HG03064 (cell line): ENCODE measurements at regions not wholly inside any gene's neighbourhood (a gene's known extent, or its start where the extent isn't known, plus 50 kb on each side); places are given as distances from the start of the nearest gene placed in this dataset.

Source experiments
- ATAC-seq: cut with Tn5 transposase; IDR thresholded peaks from one replicate; pipeline ENCODE4 v1.9.1; 2021; ENCODE audit warnings: low read depth; ENCODE audit not compliant: unreplicated experiment

- no peak for ATAC-seq
These were observed 226.0 kb downstream of the DIPK2A start for GRCh38 chr3:144197582-144197981.

DNA sequence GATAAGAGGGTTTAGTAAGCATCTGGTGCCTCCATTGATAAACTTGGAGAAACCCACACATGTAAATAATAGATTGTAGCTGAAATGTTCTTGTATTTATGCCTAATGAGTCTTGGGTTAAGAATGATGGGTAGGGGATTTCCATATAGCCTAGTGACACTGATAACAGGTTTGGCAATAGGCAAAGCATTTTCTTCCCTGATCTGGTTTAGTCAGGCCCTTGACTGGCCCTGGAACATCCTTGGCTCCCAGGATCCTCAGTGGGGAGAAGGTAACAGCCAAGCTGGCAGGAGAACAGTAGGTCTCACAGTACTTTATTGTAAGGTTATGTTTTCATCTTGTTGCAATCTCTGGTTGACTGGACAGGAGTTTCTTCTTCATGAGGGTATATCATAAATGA is 228.4 kb downstream of the DIPK2A start:
- no peak for ATAC-seq

DNA sequence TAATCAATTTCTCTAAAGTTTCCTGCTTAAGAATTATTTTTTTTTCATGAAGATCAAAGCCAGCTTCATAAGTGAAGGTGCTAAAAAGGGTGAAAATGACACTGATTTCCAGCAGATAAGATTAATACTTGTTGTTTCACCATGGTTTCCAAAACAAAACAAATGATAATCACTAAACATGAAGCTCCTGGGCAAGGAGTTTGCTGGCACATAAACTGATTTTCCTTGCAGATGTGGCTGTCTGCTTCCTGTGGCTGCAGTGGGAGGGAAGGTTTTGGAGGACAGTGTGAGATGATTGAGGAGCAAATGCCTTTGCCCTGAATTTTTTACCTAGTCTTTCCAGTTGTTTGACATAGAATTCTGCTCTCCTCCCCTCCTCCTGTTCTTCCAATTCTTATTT is 228.8 kb downstream of the DIPK2A start:
- no peak for ATAC-seq

- ATAC-seq: no peak
These were observed 250.1 kb downstream of the DIPK2A start for GRCh38 chr3:144221761-144222160.

DNA sequence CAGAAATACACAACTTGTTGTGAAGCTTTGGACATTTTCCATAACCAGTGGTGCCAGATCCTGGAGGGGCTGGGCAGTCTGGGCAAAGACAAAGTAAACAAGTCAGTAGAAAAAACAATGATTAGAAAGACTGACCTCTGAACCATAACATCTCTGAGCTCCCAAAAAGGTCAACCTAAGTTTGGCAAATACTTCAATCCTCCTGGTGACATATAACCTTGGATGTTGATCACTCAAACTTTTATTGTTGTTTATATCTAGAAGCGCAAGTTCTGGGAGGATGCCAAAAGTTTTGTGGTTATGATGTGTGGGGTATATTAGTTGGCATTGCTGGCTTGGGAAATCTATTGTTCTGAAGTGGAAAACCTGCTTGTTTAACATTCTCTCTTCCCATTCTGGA is 257.7 kb downstream of the DIPK2A start:
- ATAC-seq: no peak

- ATAC-seq: no peak
These were observed 258.3 kb downstream of the DIPK2A start for GRCh38 chr3:144229953-144230352.

DNA sequence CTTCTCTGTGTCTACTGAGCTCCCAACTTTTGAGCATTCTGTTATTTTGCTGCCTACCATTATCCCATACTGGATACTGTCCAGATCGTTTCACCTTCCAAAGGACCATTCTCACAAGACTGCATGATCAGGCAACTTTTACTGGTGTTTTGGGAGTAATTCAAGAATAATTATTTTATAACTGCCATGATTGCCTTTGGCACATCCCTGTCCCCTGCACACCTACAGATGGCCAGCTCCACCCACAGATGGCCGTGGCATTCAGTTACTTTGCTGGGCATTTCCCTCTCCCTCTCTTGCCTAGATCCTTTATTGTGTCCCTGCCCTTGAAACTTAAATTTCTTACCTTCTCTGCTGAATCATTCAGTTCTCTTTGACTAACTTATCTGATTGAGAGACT is 263.9 kb downstream of the DIPK2A start:
- no peak for ATAC-seq

- ATAC-seq: no peak
These were observed 265.7 kb downstream of the DIPK2A start for GRCh38 chr3:144237351-144237750.

DNA sequence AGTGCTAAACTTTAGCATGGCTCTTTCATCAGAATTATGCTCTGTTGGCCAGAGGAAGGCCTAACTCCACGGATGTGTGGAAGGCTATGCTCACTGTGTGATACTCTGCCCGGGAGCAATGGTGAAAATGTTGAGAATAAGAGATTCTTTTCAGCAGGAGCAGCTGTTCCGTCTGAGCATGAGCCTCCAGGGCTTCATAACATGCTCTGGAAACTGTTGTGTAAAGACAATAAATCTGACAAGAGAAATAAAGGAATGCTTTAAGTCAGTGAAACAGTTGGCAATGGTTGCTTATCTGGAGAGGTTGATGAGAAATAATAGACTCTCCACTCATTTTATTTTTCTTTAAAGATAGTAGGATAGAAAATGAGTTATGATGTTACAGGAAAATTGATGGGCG is 269.8 kb downstream of the DIPK2A start:
- ATAC-seq: no peak

DNA sequence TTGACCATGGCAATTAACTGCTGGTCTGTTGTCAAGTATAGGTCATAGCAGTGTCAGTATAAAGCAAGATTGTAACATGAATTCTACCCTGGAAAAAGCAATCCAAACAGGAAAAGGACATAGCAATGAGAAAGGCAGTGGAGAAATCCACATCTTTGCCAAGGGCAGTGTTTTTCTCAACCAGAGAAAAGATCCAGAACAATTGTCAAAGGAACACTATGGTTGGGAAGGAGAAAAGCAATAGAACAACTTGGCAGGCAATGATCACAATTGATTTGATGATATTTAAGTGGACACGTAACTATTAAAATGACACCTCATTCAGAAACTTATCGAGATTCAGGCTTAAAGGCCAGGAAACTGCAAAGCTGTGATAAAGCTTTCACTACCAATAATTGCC is 271.1 kb downstream of the DIPK2A start:
- ATAC-seq: no peak

GRCh38 chr3:144244662-144245061 is 273.0 kb downstream of the DIPK2A start:
- ATAC-seq: no peak

GRCh38 chr3:144252896-144253295 is 281.3 kb downstream of the DIPK2A start:
- ATAC-seq: no peak

GRCh38 chr3:144257381-144257780 is 285.8 kb downstream of the DIPK2A start:
- no peak for ATAC-seq

DNA sequence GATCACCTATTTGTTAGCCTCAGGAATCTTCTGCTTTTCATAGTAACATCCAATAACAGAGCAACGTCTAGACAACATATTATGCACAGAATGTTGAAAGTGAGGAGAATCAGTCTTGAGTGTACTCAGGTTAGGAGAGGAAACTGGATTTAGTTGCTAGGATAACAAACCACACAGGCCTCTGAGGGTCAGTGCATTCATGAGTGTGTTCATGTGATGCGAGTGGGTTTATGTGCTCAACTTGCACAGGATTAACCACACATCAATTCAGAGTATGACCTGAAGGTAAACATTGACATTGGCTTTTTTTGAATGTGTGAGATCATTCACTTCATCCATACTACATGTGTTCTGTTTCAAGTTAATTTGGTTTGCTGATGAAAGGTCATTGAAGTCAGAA is 287.6 kb downstream of the DIPK2A start:
- ATAC-seq: no peak

DNA sequence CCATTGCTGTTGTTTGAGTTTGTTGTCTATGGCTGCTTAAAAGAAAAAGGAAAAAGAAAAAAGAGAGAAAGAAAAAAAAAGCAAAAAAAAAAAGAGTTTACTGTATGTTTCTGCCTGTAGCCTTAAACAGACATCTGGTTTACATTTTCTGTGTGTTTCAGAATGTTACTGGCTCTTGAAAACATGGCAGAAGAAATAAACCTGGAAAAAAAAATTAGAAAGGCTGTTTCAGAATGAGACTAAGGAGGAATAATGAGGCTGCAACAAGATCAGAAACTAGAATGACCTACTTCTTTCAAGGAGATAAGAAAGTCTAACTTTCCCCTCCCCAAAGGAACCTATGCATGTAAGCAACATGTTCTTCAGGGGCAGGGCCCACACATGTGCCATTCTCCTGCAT is 292.1 kb downstream of the DIPK2A start:
- ATAC-seq: no peak

GRCh38 chr3:144264350-144264749 is 292.7 kb downstream of the DIPK2A start:
- ATAC-seq: no peak

GRCh38 chr3:144264794-144265193 is 293.2 kb downstream of the DIPK2A start:
- no peak for ATAC-seq

GRCh38 chr3:144265542-144266100 is 294.0 kb downstream of the DIPK2A start:
- ATAC-seq: no peak

DNA sequence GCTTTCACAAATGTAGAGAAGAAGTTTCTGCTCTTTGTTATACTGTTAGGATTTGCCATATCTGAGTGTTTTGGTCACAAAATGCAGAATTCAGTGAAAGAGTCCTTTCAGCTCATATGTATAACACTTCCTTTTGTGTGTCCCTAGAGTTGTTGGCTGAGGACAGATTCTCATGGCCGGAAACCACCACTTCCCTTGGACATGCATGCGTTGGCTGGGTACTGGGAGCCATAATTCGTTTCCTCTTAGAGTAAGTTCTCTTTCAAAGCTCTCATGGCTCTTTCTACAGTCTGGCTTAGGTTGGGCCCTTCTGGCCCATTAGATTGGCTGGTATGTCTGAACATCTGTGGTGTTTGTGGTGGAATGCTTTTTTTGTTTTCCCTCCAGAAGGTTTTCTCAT is 298.5 kb downstream of the DIPK2A start:
- no peak for ATAC-seq

- ATAC-seq: no peak
These were observed 301.1 kb downstream of the DIPK2A start for GRCh38 chr3:144272680-144273079.

- no peak for ATAC-seq
These were observed 302.0 kb downstream of the DIPK2A start for GRCh38 chr3:144273601-144274000.

DNA sequence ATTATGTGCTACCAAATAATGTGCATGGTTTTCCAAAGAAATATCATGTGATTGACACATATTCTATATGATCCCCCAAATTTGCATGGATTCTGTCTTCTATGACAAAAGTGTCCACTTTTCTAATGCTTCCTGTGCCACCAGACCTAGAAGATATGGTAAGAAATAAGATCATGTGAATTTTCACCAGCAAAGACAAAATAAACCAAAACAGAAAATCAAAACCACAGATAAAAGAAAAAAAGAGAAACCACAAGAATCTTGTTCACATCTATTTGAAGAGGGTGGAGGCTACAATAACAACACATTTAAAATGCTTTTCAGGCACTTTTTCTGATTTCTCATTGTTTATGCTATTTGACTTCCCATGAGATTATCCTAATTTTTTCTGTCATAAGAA is 303.4 kb downstream of the DIPK2A start:
- ATAC-seq: no peak

GRCh38 chr3:144282313-144282712 is 310.7 kb downstream of the DIPK2A start:
- no peak for ATAC-seq
